Stimulated activated CD8-positive, alpha-beta memory T cell treated with anti-CD3 and anti-CD28 coated beads, Interleukin-7, amount 100 ng/mL, for 1 hour (primary cell): ENCODE measurements at regions not wholly inside any gene's neighbourhood (a gene's known extent, or its start where the extent isn't known, plus 50 kb on each side); places are given as distances from the start of the nearest gene placed in this dataset.
"Not testable (repeated sequence)": the region's sequence is repeated elsewhere in the genome, so short reads cannot be mapped to it uniquely, and the experiment has no call there.

Experiments
- DNase-seq, 2 donors: peaks; one replicate each; pipeline ENCODE4 v3.0.0-alpha.2; 2020; ENCODE audit warnings: low read depth in 2 of 2

DNA sequence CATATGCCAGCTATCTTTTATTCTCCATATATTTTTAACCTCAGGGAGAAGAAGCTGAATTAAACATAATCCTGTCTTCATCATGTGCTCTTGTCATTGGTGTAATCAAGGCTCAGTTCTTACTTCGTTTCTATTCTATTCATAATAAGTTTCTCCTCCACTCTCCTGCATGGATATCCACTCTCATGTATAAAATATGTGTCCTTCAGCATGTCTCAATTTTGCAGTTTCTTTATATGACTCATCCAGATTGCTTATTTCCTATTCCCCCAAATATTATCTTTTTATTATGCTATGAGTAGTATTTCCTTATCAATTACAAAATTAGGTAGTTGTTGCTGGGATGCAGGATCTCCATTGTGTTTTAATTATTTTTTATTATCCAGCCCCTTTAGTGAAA lies 643.7 kb upstream of the ACO1 start:
- DNase-seq, result no peak

DNA sequence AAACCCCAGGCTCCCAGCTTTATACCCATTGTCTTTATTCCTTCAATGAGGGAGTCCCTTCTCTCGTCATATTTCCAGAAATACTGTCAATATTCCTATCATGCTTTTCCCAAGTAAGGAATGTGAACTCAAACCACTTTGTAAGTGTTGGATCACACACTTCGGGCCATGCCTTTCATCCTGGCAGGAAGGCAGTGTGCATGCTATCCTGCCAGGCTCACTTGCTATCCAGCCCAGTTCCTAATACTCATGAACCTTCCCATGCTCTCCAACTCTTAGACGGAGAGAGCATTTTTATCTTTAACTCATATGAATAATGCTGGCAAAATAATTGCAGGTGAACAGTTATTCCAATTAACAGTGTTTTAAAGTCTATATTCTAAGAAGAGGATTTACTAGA lies 639.9 kb upstream of the ACO1 start:
- DNase-seq, result no peak

DNA sequence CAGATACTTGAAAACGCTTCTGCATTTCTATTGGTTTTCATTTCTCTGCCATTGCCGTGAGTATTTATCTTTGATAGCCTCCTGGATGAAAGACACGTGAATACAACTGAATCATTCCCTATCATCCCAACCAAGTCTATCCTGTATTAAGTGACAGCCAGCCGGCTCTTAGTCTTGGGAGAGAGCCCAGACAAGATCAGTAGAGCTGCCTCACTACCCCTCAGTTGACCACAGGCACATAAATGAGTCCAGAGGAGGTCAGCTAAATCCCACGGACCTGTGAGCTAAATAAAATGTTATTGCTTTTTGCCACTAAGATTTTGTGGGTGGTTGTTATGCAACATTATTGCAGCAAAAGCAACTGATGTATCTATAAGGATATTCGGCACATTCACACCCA lies 639.0 kb upstream of the ACO1 start:
- no peak for DNase-seq

- no peak for DNase-seq
These were observed 638.6 kb upstream of the ACO1 start for GRCh38 chr9:31745886-31746285.

- DNase-seq, result no peak
These were observed 630.7 kb upstream of the ACO1 start for GRCh38 chr9:31753756-31754155.

- DNase-seq, result no peak
These were observed 624.7 kb upstream of the ACO1 start for GRCh38 chr9:31759703-31760102.

- not testable (repeated sequence) for DNase-seq
These were observed 610.4 kb upstream of the ACO1 start for GRCh38 chr9:31774021-31774420.

DNA sequence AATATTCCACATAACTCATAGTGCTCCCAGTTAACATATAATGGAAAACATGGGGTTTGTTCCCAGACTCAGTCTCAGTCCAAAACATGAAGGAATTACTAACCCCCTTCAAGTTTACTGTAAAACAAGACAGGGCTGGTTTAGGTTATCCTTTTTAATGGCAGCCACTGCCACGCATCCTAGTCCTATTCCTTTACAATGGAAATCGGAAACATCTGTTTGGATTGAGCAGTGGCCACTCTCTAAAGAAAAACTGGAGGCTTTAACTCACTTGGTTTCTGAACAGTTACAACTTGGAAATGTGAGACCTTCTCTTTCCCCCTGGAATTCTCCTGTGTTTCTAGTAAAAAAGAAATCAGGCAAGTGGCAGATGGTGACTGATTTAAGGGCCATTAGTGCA lies 609.9 kb upstream of the ACO1 start:
- no peak for DNase-seq

DNA sequence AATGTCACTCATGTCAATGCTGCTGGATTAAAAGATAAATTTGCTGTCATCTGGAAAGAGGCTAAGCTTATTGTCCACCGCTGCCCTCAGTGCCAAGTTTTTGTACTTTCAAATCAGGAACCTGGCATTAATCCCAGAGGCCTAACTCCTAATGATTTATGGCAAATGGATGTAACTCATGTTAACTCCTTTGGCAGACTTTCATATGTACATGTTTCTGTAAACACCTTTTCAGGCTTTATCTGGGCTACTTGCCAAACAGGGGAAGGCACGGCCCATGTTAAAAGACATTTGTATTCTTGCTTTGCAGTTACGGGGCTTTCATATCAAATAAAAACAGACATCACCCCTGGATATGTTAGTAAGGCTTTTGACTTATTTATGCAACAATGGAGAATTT lies 608.0 kb upstream of the ACO1 start:
- DNase-seq, result no peak

GRCh38 chr9:31783491-31783890 lies 601.0 kb upstream of the ACO1 start:
- DNase-seq, result no peak

- no peak for DNase-seq
These were observed 593.7 kb upstream of the ACO1 start for GRCh38 chr9:31790720-31791119.

- no peak for DNase-seq
These were observed 584.4 kb upstream of the ACO1 start for GRCh38 chr9:31799953-31800609.

DNA sequence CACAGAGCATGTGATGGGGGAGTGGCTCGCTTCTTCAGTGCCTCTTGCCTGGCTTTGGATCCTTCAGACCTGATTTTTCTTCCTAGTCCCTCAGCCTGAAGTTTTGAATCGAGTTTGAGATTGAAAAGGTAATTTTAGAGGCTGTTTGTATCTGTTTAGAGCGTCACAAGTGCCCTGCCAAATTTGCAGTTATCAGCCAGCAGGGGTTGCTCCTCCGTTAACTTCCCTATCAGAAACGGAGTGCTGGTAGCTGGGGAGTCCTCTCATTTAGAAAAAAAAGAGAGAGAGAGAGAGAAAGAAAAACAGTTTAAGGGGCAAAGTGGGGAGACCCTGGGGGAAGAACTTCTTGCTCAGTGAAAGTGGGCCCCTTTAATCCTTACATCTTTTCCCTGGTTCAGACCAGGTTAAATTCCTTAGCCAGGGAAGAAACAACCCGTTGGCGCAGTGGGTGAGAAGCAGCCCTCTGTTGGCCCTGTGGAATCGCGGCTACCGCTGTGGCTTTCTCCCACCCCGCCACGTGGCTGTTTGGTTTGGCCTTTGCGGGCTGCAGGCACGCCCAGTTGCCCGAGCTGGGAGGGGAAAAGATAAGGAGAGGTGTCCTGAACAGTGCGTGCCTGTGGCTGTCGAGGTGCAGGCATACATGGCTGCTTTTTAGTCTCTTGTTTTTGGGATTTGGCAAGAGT lies 576.7 kb upstream of the ACO1 start:
- DNase-seq, result no peak

DNA sequence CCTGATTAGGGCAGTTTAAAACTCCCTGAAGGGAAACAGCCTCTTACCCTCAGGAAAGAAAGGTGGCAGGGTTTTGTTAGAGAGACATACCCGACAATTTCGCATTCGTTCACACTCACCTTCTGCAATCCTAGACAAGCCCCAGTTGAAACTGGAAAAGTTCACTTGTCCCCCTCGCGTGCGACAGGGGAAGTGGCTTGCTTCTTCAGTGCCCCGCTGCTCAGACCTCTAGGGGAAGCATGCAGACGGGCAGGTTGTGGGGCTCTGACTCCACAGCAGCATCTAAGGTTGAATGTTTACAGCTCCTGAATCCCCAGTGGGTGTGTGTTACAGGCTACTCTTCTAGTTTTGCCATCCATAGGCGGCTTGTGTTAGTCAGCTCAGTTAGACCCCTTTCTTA lies 575.7 kb upstream of the ACO1 start:
- DNase-seq, result no peak

- no peak for DNase-seq
These were observed 564.0 kb upstream of the ACO1 start for GRCh38 chr9:31820426-31820825.

DNA sequence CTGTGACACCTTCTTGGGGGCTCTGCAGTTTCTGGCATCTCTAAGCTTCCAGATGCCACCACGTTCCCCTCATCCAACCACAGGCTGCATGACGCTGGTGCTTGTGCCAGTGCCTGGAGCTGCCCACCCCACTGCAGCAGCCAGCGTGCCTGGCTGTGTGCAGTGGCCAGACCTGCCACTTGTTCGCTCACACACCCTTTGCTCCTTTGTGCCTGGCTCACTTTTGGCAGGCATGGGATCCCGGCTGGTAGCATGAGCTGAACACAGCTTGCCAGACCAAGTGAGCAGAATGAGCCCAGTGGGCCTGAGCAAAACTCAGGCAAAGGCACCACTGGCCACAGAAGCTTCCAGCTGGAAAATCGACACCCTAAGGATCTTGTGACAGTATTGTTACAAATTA lies 562.9 kb upstream of the ACO1 start:
- no peak for DNase-seq

DNA sequence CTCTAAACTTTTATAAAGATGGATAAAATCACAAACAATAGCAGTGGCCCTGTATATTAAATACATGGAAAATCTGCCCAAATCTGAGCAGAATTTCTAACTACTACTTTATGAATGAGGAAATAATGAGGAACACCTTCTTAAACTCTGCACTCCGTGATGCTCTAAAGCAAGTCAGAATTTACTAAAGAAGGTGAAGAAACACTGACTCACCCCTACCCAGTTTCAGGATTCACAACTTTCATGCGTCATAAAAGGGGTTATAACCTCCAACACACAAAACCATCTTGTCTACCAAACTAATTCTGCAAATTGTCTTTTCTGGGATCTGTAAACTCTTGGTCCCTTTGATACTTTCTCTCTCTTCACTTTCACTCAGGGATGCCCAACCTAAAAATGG lies 561.1 kb upstream of the ACO1 start:
- DNase-seq, result no peak

DNA sequence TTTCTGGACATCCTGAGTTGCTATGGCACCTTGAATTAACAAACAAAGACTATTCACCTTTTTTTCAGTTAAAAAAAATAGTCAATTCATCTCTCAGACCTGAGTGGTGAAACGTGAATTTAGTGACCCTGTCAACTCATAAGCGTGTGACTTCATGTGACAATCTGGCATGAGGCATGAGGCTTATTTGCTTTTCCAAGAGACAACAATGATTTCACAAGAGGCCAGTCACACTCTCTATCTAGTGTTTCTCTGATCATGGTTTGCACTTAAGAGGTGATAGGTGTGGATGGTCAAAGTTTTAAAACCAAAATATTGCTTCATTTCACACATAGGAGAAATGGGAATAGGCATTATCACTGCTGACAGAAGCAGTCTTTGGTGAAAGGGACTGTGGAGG lies 559.6 kb upstream of the ACO1 start:
- no peak for DNase-seq

DNA sequence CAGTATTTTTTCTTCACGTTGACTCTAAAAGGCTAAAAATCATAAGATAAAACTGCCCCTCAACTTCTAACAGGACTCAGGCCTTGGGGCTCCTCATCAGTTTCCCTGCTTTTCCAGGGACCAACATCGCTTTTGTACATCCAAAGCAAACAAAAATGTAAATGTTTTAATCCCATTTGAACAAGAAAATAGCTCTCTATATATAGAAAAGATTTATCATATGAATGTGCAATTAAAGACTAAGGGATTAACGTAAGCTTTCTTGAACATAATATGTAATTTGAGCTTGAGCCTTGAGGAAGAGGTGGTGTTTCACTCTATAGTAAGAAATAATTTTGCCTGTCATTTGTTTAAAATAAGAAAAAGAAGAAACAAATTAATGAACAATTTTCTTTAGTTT lies 547.2 kb upstream of the ACO1 start:
- no peak for DNase-seq

- no peak for DNase-seq
These were observed 545.2 kb upstream of the ACO1 start for GRCh38 chr9:31839273-31839672.

DNA sequence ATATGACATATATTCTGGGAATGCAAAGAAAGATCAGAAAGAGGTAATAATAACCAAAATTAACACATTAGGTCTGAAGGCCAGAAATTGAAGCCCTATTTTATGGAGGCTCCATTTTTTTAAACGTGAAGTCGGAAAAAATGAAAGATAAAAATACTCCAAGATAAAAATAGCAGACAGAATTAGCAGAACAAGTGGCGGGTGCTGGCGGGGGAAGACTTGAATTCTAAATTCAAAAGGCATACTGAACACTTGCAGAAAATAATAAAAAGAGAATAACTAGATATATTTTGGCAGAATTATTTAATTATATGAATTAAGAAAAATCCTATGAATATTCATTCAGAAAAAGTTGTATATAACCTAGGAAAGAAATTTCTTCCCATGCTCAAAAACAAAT lies 543.7 kb upstream of the ACO1 start:
- no peak for DNase-seq

- no peak for DNase-seq
These were observed 536.5 kb upstream of the ACO1 start for GRCh38 chr9:31847963-31848362.

- no peak for DNase-seq
These were observed 535.7 kb upstream of the ACO1 start for GRCh38 chr9:31848505-31849285.
